ENCODE measurements at regions not wholly inside any gene's neighbourhood (a gene's known extent, or its start where the extent isn't known, plus 50 kb on each side); places are given as distances from the start of the nearest gene placed in this dataset.

DNA sequence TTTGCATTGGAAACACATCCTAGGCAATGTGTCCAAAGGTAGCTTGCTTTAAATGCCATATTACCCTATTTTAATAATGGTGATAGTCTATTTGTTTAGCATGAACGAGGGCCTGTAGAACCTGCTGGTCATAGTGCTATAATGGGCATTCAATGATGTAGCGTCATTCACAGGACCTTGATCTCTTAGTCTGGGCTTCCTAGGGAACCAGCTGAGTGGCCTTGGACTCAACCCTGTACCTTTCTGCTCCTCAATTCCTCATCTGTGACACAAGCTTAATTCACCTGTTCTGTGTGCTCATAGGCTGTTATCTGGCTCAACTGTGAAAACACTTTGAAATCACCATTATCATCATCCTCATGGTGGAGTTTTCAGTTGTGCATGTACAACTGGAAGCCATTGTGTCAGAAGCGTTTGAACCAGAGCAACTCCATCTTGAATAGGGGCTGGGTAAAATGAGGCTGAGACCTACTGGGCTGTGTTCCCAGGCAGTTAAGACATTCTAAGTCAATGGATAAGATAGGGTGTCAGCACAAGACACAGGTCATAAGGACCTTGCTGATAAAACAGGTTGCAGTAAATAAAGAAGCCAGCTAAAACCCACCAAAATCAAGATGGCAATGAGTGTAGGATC, 346.8 kb upstream of the KLF3 start:
- POLR2A ChIA-PET, result interaction anchor here (0.6 kb wide), 1 partner anchor 32 kb away, joined by 3 read pairs; no protein-coding TSS in a partner anchor

DNA sequence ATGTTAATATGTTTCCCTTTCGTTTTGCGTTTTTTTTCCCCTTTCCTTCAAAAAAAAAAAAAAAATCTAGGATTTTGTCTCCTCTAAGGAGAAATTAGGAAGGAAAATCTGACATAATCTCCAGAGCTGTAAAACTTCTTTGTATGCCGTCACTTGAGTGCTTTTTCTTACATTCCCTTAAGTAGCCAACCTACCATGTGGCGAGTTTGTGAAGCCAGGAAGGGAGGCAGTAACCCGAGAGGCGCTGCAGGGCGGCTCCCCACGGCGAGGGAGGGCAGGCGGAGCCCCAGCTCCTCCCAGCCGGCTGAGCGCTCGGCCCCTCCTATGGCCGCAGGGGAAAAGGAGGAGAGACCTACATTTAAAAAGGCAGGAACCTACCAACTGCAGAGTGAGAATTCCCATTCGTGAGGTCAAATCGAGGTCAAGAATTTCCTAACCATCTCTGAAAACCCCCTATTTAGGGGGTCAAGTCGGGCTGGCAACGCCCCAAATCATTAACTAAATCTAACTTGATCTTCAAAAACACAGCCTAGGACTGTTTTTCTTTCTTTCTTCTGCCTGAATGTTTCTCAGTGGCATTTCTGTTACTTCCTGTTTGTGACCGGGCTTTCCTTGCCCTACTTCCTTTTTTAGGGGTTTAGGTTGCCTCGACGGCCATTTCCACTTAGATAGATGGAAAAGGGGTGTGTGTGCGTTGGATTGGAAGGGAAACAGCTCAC, 345.1 kb upstream of the KLF3 start:
- H3K36me3 Mint-ChIP-seq (ENCODE audit: low read depth), result no peaks in the 10 kb centered on the region
- H3K27me3 Mint-ChIP-seq (ENCODE audit: low read depth), result no peaks in the 10 kb centered on the region
- peaks cover 38% of the 10 kb centered on the region for H3K4me1 Mint-ChIP-seq (ENCODE audit: low read depth)
- DNase-seq (peak; percentile 82), ATAC-seq (peak; percentile 96)
- peak overlapping the region; percentile 88 for H3K27ac Mint-ChIP-seq
- no peaks in the 10 kb centered on the region for H3K9me3 Mint-ChIP-seq (ENCODE audit: insufficient read depth)
- ChIA-PET CTCF (interaction anchor here (0.6 to 4.7 kb wide), 38 partner anchors 9 to 465 kb away, joined by 3 to 123 read pairs (median 5); partner anchors contain the start of gene TLR10), POLR2A (interaction anchor here (0.6 to 2.2 kb wide), 6 partner anchors 9 to 412 kb away, joined by 3 to 13 read pairs (median 4); no protein-coding TSS in a partner anchor)
- H3K4me3 Mint-ChIP-seq, result peak overlapping the region; percentile 72

More for the DNA sequence above, 346.8 kb upstream of the KLF3 start:
- Mint-ChIP-seq H3K36me3 (ENCODE audit: low read depth) (peaks cover under 1% of the 10 kb centered on the region), H3K4me1 (ENCODE audit: low read depth) (peaks cover 37% of the 10 kb centered on the region), H3K9me3 (ENCODE audit: insufficient read depth) (peaks cover 2% of the 10 kb centered on the region), H3K4me3 (no peak overlapping the region), H3K27me3 (ENCODE audit: low read depth) (no peaks in the 10 kb centered on the region), H3K27ac (no peak overlapping the region)
- CTCF ChIA-PET, result interaction anchor here (1.6 to 4.7 kb wide), 3 partner anchors 138 to 413 kb away, joined by 7 to 123 read pairs (median 35); no protein-coding TSS in a partner anchor
- ATAC-seq, result no peak
- no peak for DNase-seq

GRCh38 chr4:38319456-38320342, 344.3 kb upstream of the KLF3 start:
- H3K9me3 Mint-ChIP-seq (ENCODE audit: insufficient read depth), result no peaks in the 10 kb centered on the region
- peak overlapping the region; percentile 72 for H3K4me3 Mint-ChIP-seq
- POLR2A ChIA-PET, result interaction anchor here (0.6 to 2.2 kb wide), 5 partner anchors 9 to 356 kb away, joined by 3 to 13 read pairs (median 5); no protein-coding TSS in a partner anchor
- H3K4me1 Mint-ChIP-seq (ENCODE audit: low read depth), result peaks cover 33% of the 10 kb centered on the region
- ATAC-seq (peak; percentile 68), DNase-seq (peak; percentile 95)
- H3K36me3 Mint-ChIP-seq (ENCODE audit: low read depth), result no peaks in the 10 kb centered on the region
- CTCF ChIA-PET, result interaction anchor here (0.6 to 4.7 kb wide), 52 partner anchors 8 to 463 kb away, joined by 3 to 123 read pairs (median 4); partner anchors contain the start of gene TLR10
- no peaks in the 10 kb centered on the region for H3K27me3 Mint-ChIP-seq (ENCODE audit: low read depth)
- H3K27ac Mint-ChIP-seq, result peak overlapping the region; percentile 88

GRCh38 chr4:38320343-38320695, 343.7 kb upstream of the KLF3 start:
- H3K27ac Mint-ChIP-seq, result peak overlapping the region; percentile 88
- CTCF ChIA-PET, result interaction anchor here (0.6 to 4.7 kb wide), 26 partner anchors 10 to 423 kb away, joined by 3 to 123 read pairs (median 6); no protein-coding TSS in a partner anchor

DNA sequence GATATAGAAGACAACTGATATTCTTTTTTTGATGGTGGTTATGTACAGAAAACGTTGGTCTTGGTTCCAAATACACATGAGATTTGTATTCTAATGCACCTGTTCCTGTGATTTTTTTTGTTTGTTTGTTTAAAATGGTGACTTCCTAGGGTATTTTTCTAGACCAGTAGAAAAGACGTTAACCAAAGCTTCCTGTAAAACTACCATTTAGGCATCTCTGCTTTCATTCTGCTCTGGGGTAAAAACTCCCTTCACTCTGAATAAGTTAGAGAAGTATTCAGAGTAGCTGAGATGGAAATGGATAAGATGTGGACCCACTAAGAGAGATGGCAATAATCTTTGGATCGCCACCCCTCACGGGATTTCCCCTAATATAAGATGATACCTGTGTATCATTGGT, 343.2 kb upstream of the KLF3 start:
- no peaks in the 10 kb centered on the region for H3K36me3 Mint-ChIP-seq (ENCODE audit: low read depth)
- no peak overlapping the region for H3K4me3 Mint-ChIP-seq
- ChIA-PET POLR2A (interaction anchor here (1.3 kb wide), 1 partner anchor 354 kb away, joined by 5 read pairs; no protein-coding TSS in a partner anchor), CTCF (interaction anchor here (0.6 to 4.7 kb wide), 17 partner anchors 10 to 423 kb away, joined by 3 to 123 read pairs (median 8); no protein-coding TSS in a partner anchor)
- no peak overlapping the region for H3K27ac Mint-ChIP-seq
- DNase-seq (no peak), ATAC-seq (no peak)
- peaks cover 33% of the 10 kb centered on the region for H3K4me1 Mint-ChIP-seq (ENCODE audit: low read depth)
- H3K27me3 Mint-ChIP-seq (ENCODE audit: low read depth), result no peaks in the 10 kb centered on the region
- H3K9me3 Mint-ChIP-seq (ENCODE audit: insufficient read depth), result no peaks in the 10 kb centered on the region

More at GRCh38 chr4:38320343-38320695, 343.7 kb upstream of the KLF3 start:
- H3K4me1 Mint-ChIP-seq (ENCODE audit: low read depth), result peaks cover 33% of the 10 kb centered on the region
- no peaks in the 10 kb centered on the region for H3K36me3 Mint-ChIP-seq (ENCODE audit: low read depth)
- POLR2A ChIA-PET, result interaction anchor here (1.3 kb wide), 1 partner anchor 355 kb away, joined by 5 read pairs; no protein-coding TSS in a partner anchor
- no peak for ATAC-seq
- H3K27me3 Mint-ChIP-seq (ENCODE audit: low read depth), result no peaks in the 10 kb centered on the region
- DNase-seq, result no peak
- no peak overlapping the region for H3K4me3 Mint-ChIP-seq
- no peaks in the 10 kb centered on the region for H3K9me3 Mint-ChIP-seq (ENCODE audit: insufficient read depth)

DNA sequence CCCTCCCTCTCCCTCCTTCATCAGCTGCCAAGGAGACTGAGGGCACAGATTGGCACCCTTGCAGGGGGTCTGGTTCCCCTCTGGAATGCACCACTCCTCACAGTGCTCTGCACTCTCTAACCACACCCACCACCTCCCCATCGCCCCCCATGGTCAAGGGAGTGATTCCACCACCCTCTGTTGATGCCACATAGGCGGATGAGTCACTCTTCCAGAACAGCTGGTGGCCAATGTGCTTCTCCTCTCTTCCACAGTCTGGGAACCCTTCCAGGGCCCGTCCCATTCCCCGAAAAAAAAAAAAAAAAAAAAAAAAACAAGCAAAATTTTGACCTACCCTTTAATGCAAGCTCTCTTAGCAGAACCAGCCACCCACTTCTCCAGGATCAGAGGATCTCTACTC, 341.3 kb upstream of the KLF3 start:
- Mint-ChIP-seq H3K9me3 (ENCODE audit: insufficient read depth) (peaks cover 6% of the 10 kb centered on the region), H3K27me3 (ENCODE audit: low read depth) (no peaks in the 10 kb centered on the region), H3K4me3 (no peak overlapping the region), H3K4me1 (ENCODE audit: low read depth) (peaks cover 29% of the 10 kb centered on the region), H3K27ac (no peak overlapping the region), H3K36me3 (ENCODE audit: low read depth) (no peaks in the 10 kb centered on the region)
- ATAC-seq, result no peak
- DNase-seq, result no peak
- POLR2A ChIA-PET, result interaction anchor here (0.7 kb wide), 1 partner anchor 169 kb away, joined by 3 read pairs; no protein-coding TSS in a partner anchor
- CTCF ChIA-PET, result interaction anchor here (1.0 to 2.7 kb wide), 4 partner anchors 143 to 354 kb away, joined by 3 to 12 read pairs (median 6); no protein-coding TSS in a partner anchor

DNA sequence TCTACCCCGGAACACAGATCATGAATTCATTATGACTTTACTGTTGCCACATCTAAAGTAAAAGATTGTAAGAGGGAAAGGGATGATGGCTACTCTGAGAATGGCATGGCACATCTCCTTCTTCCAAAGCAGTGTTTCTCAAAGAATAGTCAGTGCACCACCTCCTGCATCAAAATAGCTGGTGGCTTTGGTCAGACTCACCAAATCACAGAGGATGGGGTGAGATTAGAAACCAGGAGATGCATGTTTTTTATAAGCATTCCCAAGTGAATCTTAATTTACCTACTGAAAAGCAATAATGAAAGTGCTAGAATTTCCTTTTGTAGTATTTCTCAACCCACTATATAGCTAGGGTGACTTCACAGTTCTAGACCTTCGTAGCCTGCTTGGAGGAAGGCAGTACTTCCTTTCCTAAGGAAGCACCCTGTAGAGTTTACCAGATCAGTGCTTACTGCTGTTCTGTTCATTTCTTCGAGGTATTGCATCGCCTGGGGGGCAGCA, 340.8 kb upstream of the KLF3 start:
- Mint-ChIP-seq H3K27ac (no peak overlapping the region), H3K4me1 (ENCODE audit: low read depth) (peaks cover 30% of the 10 kb centered on the region), H3K4me3 (no peak overlapping the region), H3K9me3 (ENCODE audit: insufficient read depth) (peaks cover 6% of the 10 kb centered on the region), H3K36me3 (ENCODE audit: low read depth) (no peaks in the 10 kb centered on the region), H3K27me3 (ENCODE audit: low read depth) (no peaks in the 10 kb centered on the region)
- ChIA-PET CTCF (interaction anchor here (1.6 to 2.7 kb wide), 3 partner anchors 143 to 352 kb away, joined by 5 to 12 read pairs (median 7); no protein-coding TSS in a partner anchor), POLR2A (no interaction called here)
- DNase-seq (no peak), ATAC-seq (no peak)

GRCh38 chr4:38324861-38325628, 339.0 kb upstream of the KLF3 start:
- Mint-ChIP-seq H3K36me3 (ENCODE audit: low read depth) (no peaks in the 10 kb centered on the region), H3K4me3 (no peak overlapping the region), H3K4me1 (ENCODE audit: low read depth) (peaks cover 28% of the 10 kb centered on the region), H3K9me3 (ENCODE audit: insufficient read depth) (peaks cover 6% of the 10 kb centered on the region), H3K27me3 (ENCODE audit: low read depth) (no peaks in the 10 kb centered on the region), H3K27ac (no peak overlapping the region)
- ChIA-PET CTCF (interaction anchor here (1.2 to 1.8 kb wide), 3 partner anchors 15 to 350 kb away, joined by 3 to 6 read pairs (median 4); no protein-coding TSS in a partner anchor), POLR2A (no interaction called here)
- DNase-seq (no peak), ATAC-seq (no peak)

DNA sequence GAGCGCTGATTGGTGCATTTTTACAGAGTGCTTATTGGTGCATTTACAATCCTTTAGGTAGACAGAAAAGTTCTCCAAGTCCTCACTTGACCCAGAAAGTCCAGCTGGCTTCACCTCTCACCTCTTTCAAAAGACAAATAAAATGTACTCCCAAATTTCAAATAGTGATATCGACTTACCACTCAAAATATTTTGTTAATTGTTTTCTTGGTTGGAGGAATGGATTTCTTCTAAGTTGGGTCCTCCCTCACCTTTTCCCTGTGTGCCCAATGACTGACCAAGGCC, 338.4 kb upstream of the KLF3 start:
- Mint-ChIP-seq H3K4me1 (ENCODE audit: low read depth) (peaks cover 25% of the 10 kb centered on the region), H3K9me3 (ENCODE audit: insufficient read depth) (peaks cover 6% of the 10 kb centered on the region), H3K27ac (no peak overlapping the region), H3K4me3 (no peak overlapping the region), H3K36me3 (ENCODE audit: low read depth) (no peaks in the 10 kb centered on the region), H3K27me3 (ENCODE audit: low read depth) (no peaks in the 10 kb centered on the region)
- CTCF ChIA-PET, result interaction anchor here (1.6 to 1.8 kb wide), 2 partner anchors 15 to 349 kb away, joined by 4 to 6 read pairs; no protein-coding TSS in a partner anchor
- no peak for ATAC-seq
- DNase-seq, result no peak
- POLR2A ChIA-PET, result no interaction called here

DNA sequence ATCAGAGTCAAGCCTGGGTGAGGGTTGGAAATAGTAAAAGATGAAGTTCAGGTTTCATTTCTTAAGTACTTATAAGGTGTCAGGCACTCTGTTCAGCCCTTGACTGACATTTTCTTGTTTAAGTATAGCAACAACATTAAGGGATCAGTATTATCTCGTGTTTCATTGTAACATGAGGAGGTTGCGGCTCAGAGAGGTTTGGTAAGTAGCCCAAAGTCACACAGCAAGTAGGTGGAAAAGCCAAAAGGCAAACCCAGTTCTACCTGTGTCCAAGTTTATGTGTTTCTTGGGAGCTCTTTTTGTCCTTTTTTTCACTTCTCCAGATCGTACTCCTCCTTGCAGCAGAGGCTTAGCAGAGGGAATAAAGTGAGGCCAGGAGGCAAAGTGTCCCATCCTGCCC, 337.5 kb upstream of the KLF3 start:
- peaks cover 6% of the 10 kb centered on the region for H3K9me3 Mint-ChIP-seq (ENCODE audit: insufficient read depth)
- no peaks in the 10 kb centered on the region for H3K36me3 Mint-ChIP-seq (ENCODE audit: low read depth)
- no peak for ATAC-seq
- CTCF ChIA-PET, result interaction anchor here (0.9 to 1.6 kb wide), 3 partner anchors 147 to 374 kb away, joined by 3 to 6 read pairs (median 3); no protein-coding TSS in a partner anchor
- POLR2A ChIA-PET, result no interaction called here
- no peak overlapping the region for H3K27ac Mint-ChIP-seq
- no peak overlapping the region for H3K4me3 Mint-ChIP-seq
- no peaks in the 10 kb centered on the region for H3K27me3 Mint-ChIP-seq (ENCODE audit: low read depth)
- DNase-seq, result no peak
- H3K4me1 Mint-ChIP-seq (ENCODE audit: low read depth), result peaks cover 21% of the 10 kb centered on the region

Data from activated CD8-positive, alpha-beta T cell treated with anti-CD3 and anti-CD28 coated beads, Interleukin-2, amount 10 ng/mL, durations not matched to agents 7 days and 5 days (primary cell).